A673 (cell line): ENCODE measurements at regions not wholly inside any gene's neighbourhood (a gene's known extent, or its start where the extent isn't known, plus 50 kb on each side); places are given as distances from the start of the nearest gene placed in this dataset.

Source experiments
- CTCF ChIP-seq: fragments of 300-800, 200-600 bp; sonication (generic); conservative IDR thresholded peaks from 2 replicates; pipeline ENCODE4 v1.5.1; 2017; ENCODE audit warnings: low read depth, mild to moderate bottlenecking, antibody characterized with exemption, low read length, moderate library complexity, mixed read lengths
- EZH2 ChIP-seq: fragments of 200-600 bp; sonication (generic); IDR thresholded peaks from 2 replicates; pipeline ENCODE4 v1.6.1; 2017; ENCODE audit warnings: borderline replicate concordance, low read depth, mild to moderate bottlenecking, mixed read lengths, antibody characterized with exemption, low read length; ENCODE audit not compliant: poor library complexity, severe bottlenecking

- TF ChIP-seq CTCF: no peak
- no peak for TF ChIP-seq EZH2
Measured at GRCh38 chr6:11374036-11375010, 141.9 kb upstream of the NEDD9 start.
